GM12878 (cell line): ENCODE measurements at regions not wholly inside any gene's neighbourhood (a gene's known extent, or its start where the extent isn't known, plus 50 kb on each side); places are given as distances from the start of the nearest gene placed in this dataset.

ENCODE experiments used
- ATAC-seq: fragments of 200-7000 bp; cut with Tn5 transposase; 3 replicates; pipeline ENCODE4 v1.9.1; 2020; ENCODE audit warnings: mild to moderate bottlenecking, moderate library complexity
- BruUV-seq: library from RNA; stranded (reverse); fragments of 400-500 nt; replicated peaks from 2 replicates; lab custom pipeline; 2021; lab: Mats Ljungman, UMichigan
- CTCF ChIA-PET: fragments of 300-600 bp; sonication (Branson Sonifier 250); formaldehyde crosslinking; extraction: SDS; loops from one replicate; lab custom pipeline; 2021; ENCODE audit warnings: inconsistent platforms; lab: Yijun Ruan, JAX
- POLR2A ChIA-PET: fragments of 350-600 bp; formaldehyde crosslinking; extraction: SDS; loops from one replicate; lab custom pipeline; 2021; ENCODE audit warnings: inconsistent platforms; lab: Charles Lee
- RAD21 ChIA-PET: fragments of 300-600 bp; sonication (Branson Sonifier 250); formaldehyde crosslinking; loops from one replicate; lab custom pipeline; 2023; ENCODE audit warnings: antibody characterized with exemption; ENCODE audit not compliant: unreplicated experiment; lab: Charles Lee
- SMC1A ChIA-PET: fragments of 300-600 bp; sonication (Branson Sonifier 250); formaldehyde crosslinking; loops from one replicate; lab custom pipeline; 2023; ENCODE audit not compliant: unreplicated experiment, uncharacterized antibody; lab: Charles Lee
- DNase-seq: peaks from one replicate; pipeline ENCODE4 v3.0.0-alpha.2; 2011; ENCODE audit warnings: low read depth, low spot score
- FAIRE-seq: peaks from 3 replicates; lab custom pipeline; 2011; peaks lifted over from hg19 to GRCh38; lab: Jason Lieb, UNC
- H2AFZ ChIP-seq: 2 replicates; pipeline ENCODE4 v1.6.0; 2011; ENCODE audit warnings: low read depth, low read length, control low read depth; ENCODE audit not compliant: control insufficient read depth
- H3K27ac ChIP-seq: 2 replicates; pipeline ENCODE4 v1.5.1; 2011; ENCODE audit warnings: control low read depth; ENCODE audit not compliant: control insufficient read depth, insufficient read depth
- H3K27me3 ChIP-seq, 2 experiments: replicated peaks in 1 of 2; 2 replicates each; pipeline versions ENCODE4 v1.6.0 to v1.6.1; 2011; ENCODE audit warnings: low read length in 1 of 2; ENCODE audit not compliant: control insufficient read depth in 2 of 2, insufficient read depth in 2 of 2
- H3K36me3 ChIP-seq, 2 experiments: 2 replicates each; pipeline ENCODE4 v1.5.1; 2011; ENCODE audit warnings: low read length in 1 of 2; ENCODE audit not compliant: control insufficient read depth in 2 of 2, insufficient read depth in 2 of 2
- H3K4me1 ChIP-seq: 2 replicates; pipeline ENCODE4 v1.6.1; 2011; ENCODE audit warnings: mild to moderate bottlenecking, low read length, moderate library complexity, mixed read lengths; ENCODE audit not compliant: control insufficient read depth, insufficient read depth
- H3K4me2 ChIP-seq: 2 replicates; pipeline ENCODE4 v1.6.0; 2011; ENCODE audit warnings: control low read depth; ENCODE audit not compliant: control insufficient read depth, insufficient read depth
- H3K4me3 ChIP-seq: fragments of 200-600 bp; sonication (generic); 2 replicates; pipeline ENCODE4 v1.5.1; 2016
- H3K79me2 ChIP-seq: 2 replicates; pipeline ENCODE4 v1.6.0; 2011; ENCODE audit warnings: low read length; ENCODE audit not compliant: control insufficient read depth, insufficient read depth
- H3K9ac ChIP-seq: 2 replicates; pipeline ENCODE4 v1.8.0; 2011; ENCODE audit warnings: low read length, control low read depth, mixed read lengths; ENCODE audit not compliant: control insufficient read depth, insufficient read depth
- H3K9me3 ChIP-seq: replicated peaks from 3 replicates; pipeline ENCODE4 v1.5.1; 2011; ENCODE audit warnings: mild to moderate bottlenecking, low read length; ENCODE audit not compliant: control insufficient read depth, insufficient read depth
- H4K20me1 ChIP-seq: 2 replicates; pipeline ENCODE4 v1.6.0; 2011; ENCODE audit not compliant: control insufficient read depth, insufficient read depth
- ATF3 ChIP-seq: IDR thresholded peaks from 2 replicates; pipeline ENCODE4 v1.6.1; 2011; ENCODE audit warnings: low read depth, mild to moderate bottlenecking, low read length, moderate library complexity, borderline replicate concordance; ENCODE audit errors: extremely low read depth
- BCL3 ChIP-seq: IDR thresholded peaks from 2 replicates; pipeline ENCODE4 v1.6.1; 2011; ENCODE audit warnings: borderline replicate concordance, low read depth, mild to moderate bottlenecking, moderate library complexity, low read length; ENCODE audit not compliant: insufficient read depth, poor library complexity, severe bottlenecking
- CBFB ChIP-seq: IDR thresholded peaks from 2 replicates; pipeline ENCODE4 v1.6.1; 2016; ENCODE audit warnings: antibody characterized with exemption, low read depth
- EZH2 ChIP-seq: IDR thresholded peaks from 2 replicates; pipeline ENCODE4 v1.6.1; 2012; ENCODE audit warnings: low read depth, mild to moderate bottlenecking, control low read depth, inconsistent platforms, low read length, borderline replicate concordance; ENCODE audit not compliant: control insufficient read depth
- GABPA ChIP-seq: IDR thresholded peaks from 2 replicates; pipeline ENCODE4 v1.6.1; 2014; ENCODE audit warnings: antibody characterized with exemption, low read depth, mild to moderate bottlenecking, inconsistent platforms
- NFYA ChIP-seq: IDR thresholded peaks from 2 replicates; pipeline ENCODE4 v1.6.1; 2011; ENCODE audit warnings: low read depth, mild to moderate bottlenecking, low read length, improper control_type of control experiment, borderline replicate concordance
- NKRF ChIP-seq: fragments of 450-650 bp; conservative IDR thresholded peaks from 2 replicates; pipeline ENCODE4 v1.6.1; 2017; ENCODE audit warnings: mild to moderate bottlenecking, moderate library complexity
- RAD21 ChIP-seq: IDR thresholded peaks from 2 replicates; pipeline ENCODE4 v1.6.1; 2011; ENCODE audit warnings: mild to moderate bottlenecking, low read depth, low read length, moderate library complexity; ENCODE audit not compliant: insufficient read depth
- SMC3 ChIP-seq: IDR thresholded peaks from 2 replicates; pipeline ENCODE4 v1.6.1; 2011; ENCODE audit warnings: low read length, improper control_type of control experiment, borderline replicate concordance
- TARDBP ChIP-seq: IDR thresholded peaks from 2 replicates; pipeline ENCODE4 v1.6.1; 2016; ENCODE audit warnings: borderline replicate concordance
- ZNF384 ChIP-seq: IDR thresholded peaks from 2 replicates; pipeline ENCODE4 v1.6.1; 2012; ENCODE audit warnings: low read depth, mild to moderate bottlenecking, low read length, improper control_type of control experiment, borderline replicate concordance
- WGBS: methylation state at CpG from one replicate; pipeline ENCODE4 v1.1.6; 2016; ENCODE audit warnings: low lambda C conversion rate; ENCODE audit not compliant: insufficient replicate concordance, insufficient coverage; ENCODE audit errors: missing lambda C conversion rate; 5-methylcytosine and 5-hydroxymethylcytosine counted together
- in situ Hi-C: fragments of 300-500 bp; cut with MboI; formaldehyde crosslinking; loops from 9 replicates; pipeline ENCODE4 v1.14.3; 2018; ENCODE audit warnings: mixed read lengths
- intact Hi-C: fragments of 100-400 bp; cut with micrococcal nuclease; formaldehyde crosslinking; loops from one replicate; pipeline ENCODE4 v1.14.2; 2022; ENCODE audit not compliant: unreplicated experiment

GRCh38 chr9:135308821-135309762 lies 170.5 kb upstream of the PPP1R26 start:
- Histone ChIP-seq H3K9ac (no peak overlapping the region), H3K4me1 (no peaks in the 10 kb centered on the region), H3K9me3 (no peaks in the 10 kb centered on the region), H3K4me3 (no peak overlapping the region), H3K27ac (no peak overlapping the region), H3K27me3 (no peaks in the 10 kb centered on the region; a peak in 1 of 4 replicates), H3K36me3 (no peaks in the 10 kb centered on the region), H3K4me2 (no peak overlapping the region), H3K79me2 (no peaks in the 10 kb centered on the region), H2AFZ (no peak overlapping the region), H4K20me1 (no peaks in the 10 kb centered on the region)
- ChIA-PET SMC1A (no interaction called here), CTCF (no interaction called here), RAD21 (no interaction called here), POLR2A (no interaction called here)
- ATAC-seq: no peak
- no TSS peak for BruUV-seq
- in situ Hi-C loops (no loop called here), intact Hi-C loops (no loop called here)
- no peak for DNase-seq
- WGBS: 43% methylated on average over 30 of the region's 30 CpGs
- FAIRE-seq: no peak
- TF ChIP-seq BCL3: no peak
- no peak for TF ChIP-seq ZNF384
- TF ChIP-seq ATF3: no peak
- no peak for TF ChIP-seq GABPA
- no peak for TF ChIP-seq NKRF
- no peak for TF ChIP-seq SMC3
- TF ChIP-seq RAD21: no peak
- TF ChIP-seq TARDBP: no peak
- TF ChIP-seq CBFB: no peak
- TF ChIP-seq NFYA: no peak
- TF ChIP-seq EZH2: no peak
